ENCODE measurements at regions not wholly inside any gene's neighbourhood (a gene's known extent, or its start where the extent isn't known, plus 50 kb on each side); places are given as distances from the start of the nearest gene placed in this dataset.

DNA sequence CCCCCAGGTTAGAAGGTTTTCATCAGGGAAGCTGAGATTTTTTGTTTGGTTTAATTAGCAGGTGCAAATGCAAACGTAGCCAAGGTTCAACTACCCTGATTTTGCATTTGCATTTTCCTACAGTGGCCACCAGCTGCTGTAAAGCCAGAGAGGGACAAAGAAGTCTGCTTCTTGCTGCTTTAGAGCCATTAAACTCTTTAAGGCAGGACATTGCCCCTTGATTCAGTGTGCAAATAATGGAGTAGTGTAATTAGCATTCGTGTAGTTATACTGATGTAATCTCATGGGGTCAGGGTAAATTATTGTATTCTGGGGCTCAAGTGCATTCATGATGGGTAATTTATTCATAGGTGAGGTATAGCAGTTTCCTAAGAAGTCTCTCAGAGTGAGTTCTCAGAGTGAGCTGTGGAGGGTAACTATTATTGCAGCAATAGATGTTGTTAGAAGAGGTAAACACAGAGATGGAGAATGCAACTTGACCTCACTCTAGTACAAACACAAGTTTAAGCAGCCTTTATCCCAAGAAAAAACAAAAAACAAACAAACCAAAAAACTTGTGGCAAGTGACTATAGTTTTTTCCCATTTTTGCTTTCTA lies 526.5 kb downstream of the KIF4B start:
- no peak for TF ChIP-seq CTCF (conservative IDR thresholded peaks at IDR 0.05; ENCODE audit: low read depth, low read length)
- TF ChIP-seq, protein P1, sequence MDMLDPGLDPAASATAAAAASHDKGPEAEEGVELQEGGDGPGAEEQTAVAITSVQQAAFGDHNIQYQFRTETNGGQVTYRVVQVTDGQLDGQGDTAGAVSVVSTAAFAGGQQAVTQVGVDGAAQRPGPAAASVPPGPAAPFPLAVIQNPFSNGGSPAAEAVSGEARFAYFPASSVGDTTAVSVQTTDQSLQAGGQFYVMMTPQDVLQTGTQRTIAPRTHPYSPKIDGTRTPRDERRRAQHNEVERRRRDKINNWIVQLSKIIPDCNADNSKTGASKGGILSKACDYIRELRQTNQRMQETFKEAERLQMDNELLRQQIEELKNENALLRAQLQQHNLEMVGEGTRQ (IDR thresholded peaks at IDR 0.05; ENCODE audit: low read depth, low read length), result no peak
- TF ChIP-seq NFE2L2 (IDR thresholded peaks at IDR 0.05; ENCODE audit: low read depth, low read length), result no peak
- TF ChIP-seq POLR2A (IDR thresholded peaks at IDR 0.05; ENCODE audit: low read depth, low read length), result no peak
- no peak for TF ChIP-seq MAFK (IDR thresholded peaks at IDR 0.05; ENCODE audit: low read depth, low read length)
- TF ChIP-seq BHLHE40 (IDR thresholded peaks at IDR 0.05; ENCODE audit: low read depth, low read length), result no peak
- TF ChIP-seq ELK1 (IDR thresholded peaks at IDR 0.05; ENCODE audit: borderline replicate concordance, low read depth, low read length), result no peak
